Kidney (tissue), 13 donors: ENCODE measurements at regions not wholly inside any gene's neighbourhood (a gene's known extent, or its start where the extent isn't known, plus 50 kb on each side); places are given as distances from the start of the nearest gene placed in this dataset.

ENCODE experiments used
- DNase-seq, 5 donors: peaks; one replicate each; pipeline ENCODE4 v3.0.0-alpha.2; 2013 to 2020
- FAIRE-seq: peaks from 2 replicates; lab custom pipeline; 2012; peaks lifted over from hg19 to GRCh38; lab: Jason Lieb, UNC
- H3K27ac ChIP-seq, 2 donors: one replicate each; pipeline ENCODE4 v1.7.0; 2013; ENCODE audit warnings: low read depth in 2 of 2, low read length in 2 of 2, inconsistent platforms in 1 of 2
- H3K27me3 ChIP-seq: one replicate; pipeline ENCODE4 v1.7.1; 2013; ENCODE audit warnings: low read length, inconsistent platforms; ENCODE audit not compliant: control insufficient read depth, insufficient read depth
- H3K36me3 ChIP-seq, 3 donors: one replicate each; pipeline versions ENCODE4 v1.7.0 to v1.7.1; 2013; ENCODE audit warnings: low read length in 3 of 3, control low read depth in 1 of 3, inconsistent platforms in 1 of 3; ENCODE audit not compliant: insufficient read depth in 3 of 3, control insufficient read depth in 2 of 3
- H3K4me1 ChIP-seq, 3 donors: one replicate each; pipeline versions ENCODE4 v1.7.0 to v1.7.1; 2013; ENCODE audit warnings: low read length in 3 of 3, inconsistent platforms in 1 of 3, low read depth in 1 of 3; ENCODE audit not compliant: control insufficient read depth in 2 of 3, insufficient read depth in 2 of 3
- H3K4me3 ChIP-seq, 3 donors: one replicate each; pipeline versions ENCODE4 v1.7.0 to v1.8.1; 2013; ENCODE audit warnings: low read length in 3 of 3, control low read depth in 1 of 3, inconsistent platforms in 1 of 3
- H3K9ac ChIP-seq, 3 donors: one replicate each; pipeline versions ENCODE4 v1.7.0 to v1.7.1; 2013; ENCODE audit warnings: low read length in 3 of 3, control low read depth in 1 of 3, inconsistent platforms in 1 of 3
- H3K9me3 ChIP-seq, 3 donors: one replicate each; pipeline versions ENCODE4 v1.7.0 to v1.7.1; 2013; ENCODE audit warnings: low read length in 3 of 3, control low read depth in 1 of 3, inconsistent platforms in 1 of 3; ENCODE audit not compliant: control insufficient read depth in 2 of 3, insufficient read depth in 1 of 3
- intact Hi-C: fragments of 100-400 bp; cut with DNase I; formaldehyde crosslinking; loops from one replicate; pipeline ENCODE4 v1.11.1; 2022
- TF ChIP-seq, protein P1 (sequence below): IDR thresholded peaks from 3 replicates; pipeline ENCODE4 v1.5.1; 2012; ENCODE audit warnings: mild to moderate bottlenecking, moderate library complexity, borderline replicate concordance; ENCODE audit not compliant: insufficient read depth; ENCODE audit errors: extremely low read depth
- donor health status: control.
- donor health status: control.
- donor health status: control.
- donor health status: control.
- donor health status: control.
- donor health status: DM: yes; HTN: yes; CAD: no.
- donor health status: Normal renal cell carcinoma (clear cell type).

DNA sequence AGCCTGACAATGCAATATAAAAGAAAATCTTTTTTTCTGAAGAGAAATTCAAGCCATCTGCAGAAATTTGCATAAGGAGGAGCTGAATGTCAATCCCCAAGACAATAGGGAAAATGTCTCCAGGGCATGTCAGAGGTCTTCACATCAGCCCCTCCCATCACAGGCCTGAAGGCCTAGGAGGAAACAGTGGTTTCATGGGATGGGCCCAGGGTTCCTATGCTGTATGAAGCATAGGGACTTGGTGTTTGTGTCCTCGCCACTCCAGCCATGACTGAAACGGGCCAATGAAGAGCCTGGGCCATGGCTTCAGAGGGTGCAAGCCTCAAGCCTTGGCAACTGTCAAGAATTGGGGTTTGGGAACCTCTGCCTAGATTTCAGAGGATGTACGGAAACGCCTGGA is 883.5 kb downstream of the UQCRFS1 start:
- no peaks in the 10 kb centered on the region for H3K36me3 ChIP-seq
- FAIRE-seq (no peak), DNase-seq (no peak)
- H3K9me3 ChIP-seq: no peaks in the 10 kb centered on the region
- TF ChIP-seq, protein P1, sequence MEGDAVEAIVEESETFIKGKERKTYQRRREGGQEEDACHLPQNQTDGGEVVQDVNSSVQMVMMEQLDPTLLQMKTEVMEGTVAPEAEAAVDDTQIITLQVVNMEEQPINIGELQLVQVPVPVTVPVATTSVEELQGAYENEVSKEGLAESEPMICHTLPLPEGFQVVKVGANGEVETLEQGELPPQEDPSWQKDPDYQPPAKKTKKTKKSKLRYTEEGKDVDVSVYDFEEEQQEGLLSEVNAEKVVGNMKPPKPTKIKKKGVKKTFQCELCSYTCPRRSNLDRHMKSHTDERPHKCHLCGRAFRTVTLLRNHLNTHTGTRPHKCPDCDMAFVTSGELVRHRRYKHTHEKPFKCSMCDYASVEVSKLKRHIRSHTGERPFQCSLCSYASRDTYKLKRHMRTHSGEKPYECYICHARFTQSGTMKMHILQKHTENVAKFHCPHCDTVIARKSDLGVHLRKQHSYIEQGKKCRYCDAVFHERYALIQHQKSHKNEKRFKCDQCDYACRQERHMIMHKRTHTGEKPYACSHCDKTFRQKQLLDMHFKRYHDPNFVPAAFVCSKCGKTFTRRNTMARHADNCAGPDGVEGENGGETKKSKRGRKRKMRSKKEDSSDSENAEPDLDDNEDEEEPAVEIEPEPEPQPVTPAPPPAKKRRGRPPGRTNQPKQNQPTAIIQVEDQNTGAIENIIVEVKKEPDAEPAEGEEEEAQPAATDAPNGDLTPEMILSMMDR: no peak
- no peaks in the 10 kb centered on the region for H3K27me3 ChIP-seq
- H3K27ac ChIP-seq: no peak overlapping the region
- H3K9ac ChIP-seq: no peak overlapping the region
- H3K4me1 ChIP-seq: no peaks in the 10 kb centered on the region
- H3K4me3 ChIP-seq: no peak overlapping the region
- intact Hi-C loops: loop anchor here (10.0 kb wide), 1 partner anchor 355 kb away; no protein-coding TSS in a partner anchor

DNA sequence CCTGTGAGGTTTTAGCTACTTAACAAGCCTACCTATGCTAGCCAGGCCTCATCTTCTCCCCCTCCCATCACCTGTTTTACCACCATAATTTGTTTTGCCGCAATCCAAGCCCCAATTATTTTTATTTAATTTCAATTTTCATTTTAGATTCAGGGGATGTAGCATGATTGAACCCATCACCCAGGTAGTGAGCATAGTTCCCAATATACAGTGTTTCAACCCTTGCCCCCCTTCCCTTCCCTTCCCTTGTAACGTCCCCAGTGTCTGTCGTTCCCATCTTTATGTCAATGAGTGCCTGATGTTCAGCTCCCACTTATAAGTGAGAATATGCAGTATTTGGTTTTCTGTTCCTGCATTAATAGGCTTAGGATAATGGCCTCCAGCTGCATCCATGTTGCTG is 885.0 kb downstream of the UQCRFS1 start:
- H3K9ac ChIP-seq: no peak overlapping the region
- no peak overlapping the region for H3K27ac ChIP-seq
- no peaks in the 10 kb centered on the region for H3K4me1 ChIP-seq
- intact Hi-C loops: loop anchor here (10.0 kb wide), 1 partner anchor 353 kb away; no protein-coding TSS in a partner anchor
- TF ChIP-seq, protein P1: no peak
- H3K9me3 ChIP-seq: no peaks in the 10 kb centered on the region
- FAIRE-seq: no peak
- DNase-seq: no peak
- H3K27me3 ChIP-seq: no peaks in the 10 kb centered on the region
- H3K36me3 ChIP-seq: no peaks in the 10 kb centered on the region
- no peak overlapping the region for H3K4me3 ChIP-seq

DNA sequence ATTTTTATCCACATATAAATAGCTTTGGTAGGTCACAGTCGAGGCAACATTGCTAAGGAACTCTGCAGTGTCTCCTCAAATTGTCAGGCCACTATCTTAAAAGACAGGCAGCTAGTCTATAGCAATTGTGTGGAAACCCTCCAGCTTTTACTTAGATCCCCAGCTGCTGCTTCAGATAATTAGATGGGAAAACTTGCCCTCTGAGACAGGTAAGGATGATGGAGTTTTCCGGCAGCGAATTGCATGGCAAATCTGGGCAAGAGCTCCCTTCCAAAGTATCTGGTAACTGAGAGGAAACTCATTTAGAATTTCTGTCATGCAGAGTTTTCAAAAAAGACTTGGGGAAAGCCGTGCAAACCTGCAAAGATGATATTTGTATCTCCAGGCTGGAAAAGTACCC is 886.2 kb downstream of the UQCRFS1 start:
- FAIRE-seq (no peak), DNase-seq (no peak)
- intact Hi-C loops: loop anchor here (10.0 kb wide), 1 partner anchor 352 kb away; no protein-coding TSS in a partner anchor
- Histone ChIP-seq H3K36me3 (no peaks in the 10 kb centered on the region), H3K9me3 (no peaks in the 10 kb centered on the region), H3K4me1 (no peaks in the 10 kb centered on the region), H3K27me3 (no peaks in the 10 kb centered on the region), H3K27ac (no peak overlapping the region), H3K9ac (no peak overlapping the region), H3K4me3 (no peak overlapping the region)
- TF ChIP-seq, protein P1: no peak
